OCI-LY3 (cell line): ENCODE measurements at regions not wholly inside any gene's neighbourhood (a gene's known extent, or its start where the extent isn't known, plus 50 kb on each side); places are given as distances from the start of the nearest gene placed in this dataset.

Experiments used
- H2AFZ ChIP-seq: fragments of 200-600, 300-600 bp; shearing (Covaris generic); 2 replicates; pipeline ENCODE4 v1.6.0; 2014; ENCODE audit warnings: antibody characterized with exemption, low read depth, low read length
- H3K27ac ChIP-seq: fragments of 200-600, 300-600 bp; sonication (generic); 2 replicates; pipeline ENCODE4 v1.5.1; 2014; ENCODE audit warnings: mild to moderate bottlenecking, low read length, moderate library complexity, mixed read lengths
- H3K27me3 ChIP-seq: fragments of 200-600, 300-600 bp; sonication (generic); 2 replicates; pipeline ENCODE4 v1.6.1; 2014; ENCODE audit warnings: low read depth, low read length, mixed read lengths
- H3K36me3 ChIP-seq: fragments of 200-600, 300-600 bp; sonication (generic); replicated peaks from 2 replicates; pipeline ENCODE3; 2014; ENCODE audit warnings: low read depth, low read length, mixed read lengths
- H3K4me1 ChIP-seq: fragments of 300-600, 200-600 bp; sonication (generic); 2 replicates; pipeline ENCODE4 v1.6.1; 2014; ENCODE audit warnings: low read length, mixed read lengths
- H3K4me2 ChIP-seq: fragments of 200-600, 300-600 bp; sonication (generic); 2 replicates; pipeline ENCODE4 v1.6.1; 2014; ENCODE audit warnings: low read length, mixed read lengths
- H3K4me3 ChIP-seq: fragments of 300-600, 200-600 bp; sonication (generic); 2 replicates; pipeline ENCODE4 v1.5.1; 2014; ENCODE audit warnings: antibody characterized with exemption, mild to moderate bottlenecking, low read length, moderate library complexity
- H3K79me2 ChIP-seq: fragments of 300-600, 200-600 bp; shearing (Covaris generic); 2 replicates; pipeline ENCODE4 v1.6.1; 2014; ENCODE audit warnings: mild to moderate bottlenecking, low read length, mixed read lengths
- H3K9ac ChIP-seq: fragments of 300-600, 200-600 bp; shearing (Covaris generic); 2 replicates; pipeline ENCODE4 v1.6.0; 2014; ENCODE audit warnings: mild to moderate bottlenecking, low read length, moderate library complexity
- H3K9me3 ChIP-seq: fragments of 200-600, 300-600 bp; shearing (Covaris generic); 2 replicates; pipeline ENCODE4 v1.6.1; 2014; ENCODE audit warnings: low read length, mixed read lengths; ENCODE audit not compliant: insufficient read depth
- H4K20me1 ChIP-seq: fragments of 200-600, 300-600 bp; sonication (generic); 2 replicates; pipeline ENCODE4 v1.6.1; 2016; ENCODE audit warnings: low read length, mixed read lengths; ENCODE audit not compliant: insufficient read depth
- EZH2phosphoT487 ChIP-seq: fragments of 200-600 bp; shearing (Covaris generic); IDR thresholded peaks from 2 replicates; pipeline ENCODE4 v1.6.1; 2018; ENCODE audit warnings: antibody characterized with exemption, mixed run types, low read depth
- TF ChIP-seq, protein P1 (sequence below): fragments of 200-600, 300-600 bp; sonication (generic); IDR thresholded peaks from 2 replicates; pipeline ENCODE4 v1.5.1; 2014; ENCODE audit warnings: antibody characterized with exemption, low read length, low read depth

DNA sequence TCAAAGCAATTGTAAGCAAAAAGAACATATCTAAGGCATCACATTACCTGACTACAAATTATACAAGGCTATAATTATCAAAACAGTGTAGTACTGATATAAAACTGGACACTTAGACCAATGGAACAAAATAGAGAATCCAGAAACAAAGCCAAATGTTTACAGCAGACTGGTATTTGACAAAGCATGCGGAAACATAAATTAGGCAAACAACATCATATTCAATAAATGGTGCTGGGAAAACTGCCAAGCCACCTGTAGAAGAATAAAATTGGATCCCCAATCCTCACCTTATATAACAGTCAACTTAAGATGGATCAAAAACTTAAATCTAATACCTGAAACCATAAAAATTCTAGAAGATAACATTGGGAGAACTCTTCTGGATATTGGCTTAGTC lies 240.8 kb upstream of the POM121L12 start:
- Histone ChIP-seq H3K27ac (no peak overlapping the region), H3K79me2 (no peaks in the 10 kb centered on the region), H2AFZ (no peak overlapping the region), H3K9ac (no peak overlapping the region), H4K20me1 (no peaks in the 10 kb centered on the region), H3K27me3 (no peaks in the 10 kb centered on the region), H3K9me3 (no peaks in the 10 kb centered on the region), H3K4me2 (no peak overlapping the region), H3K4me3 (no peak overlapping the region), H3K4me1 (no peaks in the 10 kb centered on the region), H3K36me3 (no peaks in the 10 kb centered on the region)
- TF ChIP-seq, protein P1, sequence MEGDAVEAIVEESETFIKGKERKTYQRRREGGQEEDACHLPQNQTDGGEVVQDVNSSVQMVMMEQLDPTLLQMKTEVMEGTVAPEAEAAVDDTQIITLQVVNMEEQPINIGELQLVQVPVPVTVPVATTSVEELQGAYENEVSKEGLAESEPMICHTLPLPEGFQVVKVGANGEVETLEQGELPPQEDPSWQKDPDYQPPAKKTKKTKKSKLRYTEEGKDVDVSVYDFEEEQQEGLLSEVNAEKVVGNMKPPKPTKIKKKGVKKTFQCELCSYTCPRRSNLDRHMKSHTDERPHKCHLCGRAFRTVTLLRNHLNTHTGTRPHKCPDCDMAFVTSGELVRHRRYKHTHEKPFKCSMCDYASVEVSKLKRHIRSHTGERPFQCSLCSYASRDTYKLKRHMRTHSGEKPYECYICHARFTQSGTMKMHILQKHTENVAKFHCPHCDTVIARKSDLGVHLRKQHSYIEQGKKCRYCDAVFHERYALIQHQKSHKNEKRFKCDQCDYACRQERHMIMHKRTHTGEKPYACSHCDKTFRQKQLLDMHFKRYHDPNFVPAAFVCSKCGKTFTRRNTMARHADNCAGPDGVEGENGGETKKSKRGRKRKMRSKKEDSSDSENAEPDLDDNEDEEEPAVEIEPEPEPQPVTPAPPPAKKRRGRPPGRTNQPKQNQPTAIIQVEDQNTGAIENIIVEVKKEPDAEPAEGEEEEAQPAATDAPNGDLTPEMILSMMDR, result no peak
- no peak for TF ChIP-seq EZH2phosphoT487

DNA sequence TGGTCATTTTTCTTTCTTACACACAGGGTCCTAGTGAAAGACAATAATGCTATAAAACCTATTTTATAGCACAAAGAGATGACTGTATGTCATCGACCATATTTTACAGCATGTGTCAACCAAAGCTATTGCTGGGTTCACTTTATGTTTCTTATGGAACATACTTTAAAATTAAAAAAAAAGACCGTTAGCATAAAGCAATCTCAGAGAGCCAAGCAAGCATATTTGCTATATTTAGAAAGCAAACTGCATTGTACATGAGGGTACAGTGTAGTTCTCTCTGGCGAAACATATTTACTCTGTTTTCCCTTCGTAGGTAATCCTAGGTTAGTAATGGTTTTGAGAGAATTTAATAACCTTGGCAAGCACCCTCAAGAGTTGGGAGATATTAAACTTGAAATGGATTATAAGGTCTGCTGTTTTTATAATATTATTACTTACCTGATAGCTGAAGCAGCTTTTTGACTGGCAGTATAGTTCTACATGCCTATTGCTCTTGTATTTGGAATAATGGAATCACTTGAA lies 244.2 kb upstream of the POM121L12 start:
- H3K9me3 ChIP-seq, result no peaks in the 10 kb centered on the region
- H3K4me1 ChIP-seq, result peaks cover 4% of the 10 kb centered on the region
- no peak overlapping the region for H3K4me2 ChIP-seq
- no peaks in the 10 kb centered on the region for H3K27me3 ChIP-seq
- no peak for TF ChIP-seq EZH2phosphoT487
- no peak overlapping the region for H3K27ac ChIP-seq
- no peaks in the 10 kb centered on the region for H3K36me3 ChIP-seq
- H4K20me1 ChIP-seq, result no peaks in the 10 kb centered on the region
- no peak overlapping the region for H2AFZ ChIP-seq
- no peaks in the 10 kb centered on the region for H3K79me2 ChIP-seq
- H3K9ac ChIP-seq, result no peak overlapping the region
- no peak overlapping the region for H3K4me3 ChIP-seq

DNA sequence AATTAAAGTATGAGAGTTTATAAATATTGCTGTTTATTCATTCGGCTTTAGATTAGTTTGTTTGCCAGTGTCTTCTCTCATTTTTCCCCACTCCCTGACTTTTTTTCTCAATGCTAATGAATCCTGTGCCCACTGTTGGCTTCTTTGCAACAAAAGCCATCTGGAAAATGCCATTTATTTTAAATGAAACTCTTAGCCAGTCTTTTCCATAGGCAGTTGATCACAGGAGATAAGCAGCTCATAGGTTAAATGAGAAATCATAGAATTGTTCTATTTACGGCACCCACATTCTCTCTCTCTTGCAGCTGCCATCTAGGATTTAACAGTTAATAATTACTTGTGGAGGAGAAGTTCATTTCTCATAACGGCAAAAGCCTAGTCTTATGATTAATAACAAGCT lies 249.3 kb upstream of the POM121L12 start:
- no peaks in the 10 kb centered on the region for H3K9me3 ChIP-seq
- H2AFZ ChIP-seq, result no peak overlapping the region
- 0 out of 2 replicates have a peak overlapping the region, but pooled peaks have one; percentile 12 for H3K4me3 ChIP-seq
- H3K79me2 ChIP-seq, result no peaks in the 10 kb centered on the region
- no peak overlapping the region for H3K27ac ChIP-seq
- H3K36me3 ChIP-seq, result no peaks in the 10 kb centered on the region
- no peak for TF ChIP-seq EZH2phosphoT487
- TF ChIP-seq, protein P1, result no peak
- H3K4me2 ChIP-seq, result peak overlapping the region; percentile 54
- no peaks in the 10 kb centered on the region for H3K27me3 ChIP-seq
- H3K4me1 ChIP-seq, result peaks cover 15% of the 10 kb centered on the region
- no peaks in the 10 kb centered on the region for H4K20me1 ChIP-seq
- no peak overlapping the region for H3K9ac ChIP-seq

DNA sequence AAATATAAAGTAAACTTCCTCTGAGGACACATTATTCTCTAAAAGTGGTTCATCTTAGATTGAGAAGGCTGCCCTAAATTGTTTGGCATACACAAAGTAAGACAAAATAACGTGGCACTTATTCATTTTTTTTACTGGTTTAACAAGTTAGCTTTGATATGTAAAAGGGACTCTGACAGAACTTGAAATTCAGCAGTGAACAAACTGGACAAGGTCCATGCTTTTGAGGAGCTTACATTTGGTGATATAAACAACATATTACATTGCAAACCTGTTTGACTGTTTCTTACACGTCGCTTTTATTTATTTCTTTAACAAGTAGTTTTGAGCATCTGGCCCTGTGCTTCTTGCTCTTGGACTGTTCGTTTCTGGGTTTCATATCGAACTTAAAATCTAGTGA lies 253.1 kb upstream of the POM121L12 start:
- H2AFZ ChIP-seq, result no peak overlapping the region
- peaks cover 18% of the 10 kb centered on the region for H3K36me3 ChIP-seq
- H3K27me3 ChIP-seq, result no peaks in the 10 kb centered on the region
- H3K4me2 ChIP-seq, result no peak overlapping the region
- H4K20me1 ChIP-seq, result no peaks in the 10 kb centered on the region
- no peaks in the 10 kb centered on the region for H3K79me2 ChIP-seq
- no peak overlapping the region for H3K27ac ChIP-seq
- H3K9ac ChIP-seq, result no peak overlapping the region
- H3K4me3 ChIP-seq, result no peak overlapping the region
- H3K4me1 ChIP-seq, result peaks cover 24% of the 10 kb centered on the region
- peaks cover 19% of the 10 kb centered on the region for H3K9me3 ChIP-seq
- TF ChIP-seq, protein P1, result no peak
- TF ChIP-seq EZH2phosphoT487, result no peak
